ENCODE measurements at regions not wholly inside any gene's neighbourhood (a gene's known extent, or its start where the extent isn't known, plus 50 kb on each side); places are given as distances from the start of the nearest gene placed in this dataset.

GRCh38 chr12:88880051-88880450 lies 299.8 kb upstream of the KITLG start:
- intact Hi-C loops (cut with DNase I; ENCODE audit: low total_unique reads), result no loop called here
- no peak for DNase-seq
- H3K36me3 ChIP-seq (ENCODE audit: low read depth, missing control alignments), result no peaks in the 10 kb centered on the region
- H3K9me3 ChIP-seq, result no peaks in the 10 kb centered on the region
- H3K27ac ChIP-seq, result no peak overlapping the region
- H3K4me3 ChIP-seq, result no peak overlapping the region
- H3K4me1 ChIP-seq, result no peaks in the 10 kb centered on the region
- H3K27me3 ChIP-seq, result no peaks in the 10 kb centered on the region
- WGBS, 2 donors, result 91 to 92% methylated on average over 2 of the region's 2 CpGs
- TF ChIP-seq CTCF (IDR thresholded peaks at IDR 0.05) (no peak), POLR2A (IDR thresholded peaks at IDR 0.05) (no peak)

GRCh38 chr12:88878295-88878694 lies 298.0 kb upstream of the KITLG start:
- H3K9me3 ChIP-seq, result no peaks in the 10 kb centered on the region
- H3K4me3 ChIP-seq, result no peak overlapping the region
- intact Hi-C loops (cut with DNase I; ENCODE audit: low total_unique reads), result no loop called here
- no peak for DNase-seq
- TF ChIP-seq CTCF (IDR thresholded peaks at IDR 0.05), result no peak
- TF ChIP-seq POLR2A (IDR thresholded peaks at IDR 0.05), result no peak
- WGBS, 2 donors, result 72 to 82% methylated on average over 2 of the region's 2 CpGs
- H3K27me3 ChIP-seq, result no peaks in the 10 kb centered on the region
- no peaks in the 10 kb centered on the region for H3K36me3 ChIP-seq (ENCODE audit: low read depth, missing control alignments)
- no peaks in the 10 kb centered on the region for H3K4me1 ChIP-seq
- no peak overlapping the region for H3K27ac ChIP-seq

GRCh38 chr12:88876857-88877256 lies 296.6 kb upstream of the KITLG start:
- Histone ChIP-seq H3K4me3 (no peak overlapping the region), H3K36me3 (ENCODE audit: low read depth, missing control alignments) (no peaks in the 10 kb centered on the region), H3K9me3 (no peaks in the 10 kb centered on the region), H3K27ac (no peak overlapping the region), H3K4me1 (no peaks in the 10 kb centered on the region), H3K27me3 (no peaks in the 10 kb centered on the region)
- no peak for DNase-seq
- TF ChIP-seq POLR2A (IDR thresholded peaks at IDR 0.05) (no peak), CTCF (IDR thresholded peaks at IDR 0.05) (no peak)
- 95 to 100% methylated on average over 2 of the region's 2 CpGs for WGBS, 2 donors
- intact Hi-C loops (cut with DNase I; ENCODE audit: low total_unique reads), result no loop called here

- intact Hi-C loops (cut with DNase I; ENCODE audit: low total_unique reads), result no loop called here
- Histone ChIP-seq H3K4me1 (no peaks in the 10 kb centered on the region), H3K4me3 (no peak overlapping the region), H3K36me3 (ENCODE audit: low read depth, missing control alignments) (no peaks in the 10 kb centered on the region), H3K27ac (no peak overlapping the region), H3K9me3 (no peaks in the 10 kb centered on the region), H3K27me3 (no peaks in the 10 kb centered on the region)
- TF ChIP-seq CTCF (IDR thresholded peaks at IDR 0.05), result no peak
- no peak for TF ChIP-seq POLR2A (IDR thresholded peaks at IDR 0.05)
- no peak for DNase-seq
- WGBS, 2 donors, result 48 to 50% methylated on average over 3 of the region's 3 CpGs
Measured at GRCh38 chr12:88870000-88870737, 289.9 kb upstream of the KITLG start.

GRCh38 chr12:88868050-88868449 lies 287.8 kb upstream of the KITLG start:
- intact Hi-C loops (cut with DNase I; ENCODE audit: low total_unique reads), result no loop called here
- no peaks in the 10 kb centered on the region for H3K9me3 ChIP-seq
- DNase-seq, result no peak
- no peak overlapping the region for H3K4me3 ChIP-seq
- no peak for TF ChIP-seq CTCF (IDR thresholded peaks at IDR 0.05)
- no peaks in the 10 kb centered on the region for H3K27me3 ChIP-seq
- H3K4me1 ChIP-seq, result no peaks in the 10 kb centered on the region
- H3K36me3 ChIP-seq (ENCODE audit: low read depth, missing control alignments), result no peaks in the 10 kb centered on the region
- no peak overlapping the region for H3K27ac ChIP-seq
